A673 (cell line): ENCODE measurements at regions not wholly inside any gene's neighbourhood (a gene's known extent, or its start where the extent isn't known, plus 50 kb on each side); places are given as distances from the start of the nearest gene placed in this dataset.

Experiments
- BruUV-seq: library from RNA; stranded (reverse); fragments of 400-500 nt; replicated peaks from 2 replicates; lab custom pipeline; 2021; lab: Mats Ljungman, UMichigan
- CTCF ChIA-PET: fragments of 300-600 bp; sonication (Branson Sonifier 250); formaldehyde crosslinking; loops from one replicate; lab custom pipeline; 2022; ENCODE audit warnings: antibody characterized with exemption; lab: Charles Lee
- POLR2A ChIA-PET: fragments of 300-600 bp; sonication (Branson Sonifier 250); formaldehyde crosslinking; loops from one replicate; lab custom pipeline; 2022; ENCODE audit warnings: antibody characterized with exemption; ENCODE audit not compliant: low non-redundant PET; lab: Charles Lee
- DNase-seq: peaks from one replicate; pipeline ENCODE4 v3.0.0-alpha.2; 2015; ENCODE audit warnings: low spot score
- H3K27ac ChIP-seq: fragments of 200-600 bp; sonication (generic); 2 replicates; pipeline ENCODE4 v1.5.1; 2016; ENCODE audit warnings: mixed run types, low read depth, mild to moderate bottlenecking, mixed read lengths, antibody characterized with exemption, low read length; ENCODE audit not compliant: poor library complexity, severe bottlenecking
- H3K27me3 ChIP-seq: fragments of 200-600 bp; sonication (generic); replicated peaks from 2 replicates; pipeline ENCODE4 v1.6.1; 2017; ENCODE audit warnings: mixed run types, low read depth, mild to moderate bottlenecking, mixed read lengths, antibody characterized with exemption, low read length; ENCODE audit not compliant: insufficient read depth, poor library complexity
- H3K36me3 ChIP-seq: fragments of 200-600 bp; sonication (generic); 2 replicates; pipeline ENCODE4 v1.6.1; 2016; ENCODE audit warnings: mixed run types, mild to moderate bottlenecking, mixed read lengths, antibody characterized with exemption, low read length; ENCODE audit not compliant: insufficient read depth, poor library complexity, severe bottlenecking
- H3K4me1 ChIP-seq: fragments of 200-600 bp; sonication (generic); 2 replicates; pipeline ENCODE4 v1.6.1; 2017; ENCODE audit warnings: mixed run types, mild to moderate bottlenecking, mixed read lengths, antibody characterized with exemption, low read length; ENCODE audit not compliant: insufficient read depth, poor library complexity, severe bottlenecking
- H3K4me3 ChIP-seq: fragments of 200-600 bp; sonication (generic); 2 replicates; pipeline ENCODE4 v1.5.1; 2016; ENCODE audit warnings: low read depth, mixed run types, mild to moderate bottlenecking, mixed read lengths, low read length; ENCODE audit not compliant: poor library complexity, severe bottlenecking
- H3K9me3 ChIP-seq: fragments of 200-600 bp; sonication (generic); 2 replicates; pipeline ENCODE4 v1.6.1; 2016; ENCODE audit warnings: mixed run types, low read depth, mild to moderate bottlenecking, mixed read lengths, antibody characterized with exemption, low read length; ENCODE audit not compliant: poor library complexity, severe bottlenecking
- EZH2 ChIP-seq: fragments of 200-600 bp; sonication (generic); IDR thresholded peaks from 2 replicates; pipeline ENCODE4 v1.6.1; 2017; ENCODE audit warnings: borderline replicate concordance, low read depth, mild to moderate bottlenecking, mixed read lengths, antibody characterized with exemption, low read length; ENCODE audit not compliant: poor library complexity, severe bottlenecking
- intact Hi-C: fragments of 100-400 bp; cut with micrococcal nuclease; formaldehyde crosslinking; loops from one replicate; pipeline ENCODE4 v1.10.0; 2022; ENCODE audit not compliant: unreplicated experiment
- TF ChIP-seq, protein P1 (sequence below): fragments of 300-800, 200-600 bp; sonication (generic); conservative IDR thresholded peaks from 2 replicates; pipeline ENCODE4 v1.5.1; 2017; ENCODE audit warnings: low read depth, mild to moderate bottlenecking, antibody characterized with exemption, low read length, moderate library complexity, mixed read lengths

DNA sequence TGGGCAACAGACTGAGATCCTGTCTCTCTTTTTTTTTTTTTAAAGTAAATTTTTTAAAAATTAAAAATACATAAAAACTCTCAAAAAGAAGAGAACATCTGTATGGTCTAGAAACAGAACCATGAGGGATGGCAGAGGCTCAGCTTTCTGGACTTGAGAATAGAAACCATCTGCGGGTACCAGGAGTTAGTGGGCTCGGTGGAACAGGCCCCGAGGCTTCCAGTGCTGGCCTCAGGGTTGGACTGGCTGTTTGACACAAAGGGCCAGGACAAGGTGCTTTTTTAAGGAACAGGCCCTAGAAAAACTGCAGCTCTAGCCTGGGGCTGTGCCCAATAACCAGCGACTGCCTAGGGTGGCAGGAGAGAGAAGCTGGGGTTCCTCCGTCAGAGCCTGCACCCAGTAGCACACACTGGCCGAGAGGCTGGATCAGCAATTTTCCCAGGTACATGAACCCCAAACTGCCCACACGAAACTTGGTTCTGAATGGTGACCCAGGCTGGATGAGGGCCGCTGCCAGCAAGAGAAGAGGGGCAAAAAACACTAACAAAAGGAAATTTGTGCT, 131.0 kb upstream of the OLIG3 start:
- ChIA-PET CTCF (no interaction called here), POLR2A (interaction anchor here (0.6 kb wide), 1 partner anchor 927 kb away, joined by 4 read pairs; no protein-coding TSS in a partner anchor)
- Histone ChIP-seq H3K9me3 (no peaks in the 10 kb centered on the region), H3K4me3 (no peak overlapping the region), H3K27ac (no peak overlapping the region), H3K4me1 (no peaks in the 10 kb centered on the region), H3K36me3 (no peaks in the 10 kb centered on the region), H3K27me3 (peaks cover 9% of the 10 kb centered on the region)
- no TSS peak for BruUV-seq
- DNase-seq, result no peak
- no peak for TF ChIP-seq EZH2
- TF ChIP-seq, protein P1, sequence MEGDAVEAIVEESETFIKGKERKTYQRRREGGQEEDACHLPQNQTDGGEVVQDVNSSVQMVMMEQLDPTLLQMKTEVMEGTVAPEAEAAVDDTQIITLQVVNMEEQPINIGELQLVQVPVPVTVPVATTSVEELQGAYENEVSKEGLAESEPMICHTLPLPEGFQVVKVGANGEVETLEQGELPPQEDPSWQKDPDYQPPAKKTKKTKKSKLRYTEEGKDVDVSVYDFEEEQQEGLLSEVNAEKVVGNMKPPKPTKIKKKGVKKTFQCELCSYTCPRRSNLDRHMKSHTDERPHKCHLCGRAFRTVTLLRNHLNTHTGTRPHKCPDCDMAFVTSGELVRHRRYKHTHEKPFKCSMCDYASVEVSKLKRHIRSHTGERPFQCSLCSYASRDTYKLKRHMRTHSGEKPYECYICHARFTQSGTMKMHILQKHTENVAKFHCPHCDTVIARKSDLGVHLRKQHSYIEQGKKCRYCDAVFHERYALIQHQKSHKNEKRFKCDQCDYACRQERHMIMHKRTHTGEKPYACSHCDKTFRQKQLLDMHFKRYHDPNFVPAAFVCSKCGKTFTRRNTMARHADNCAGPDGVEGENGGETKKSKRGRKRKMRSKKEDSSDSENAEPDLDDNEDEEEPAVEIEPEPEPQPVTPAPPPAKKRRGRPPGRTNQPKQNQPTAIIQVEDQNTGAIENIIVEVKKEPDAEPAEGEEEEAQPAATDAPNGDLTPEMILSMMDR, result no peak
- intact Hi-C loops, result no loop called here

DNA sequence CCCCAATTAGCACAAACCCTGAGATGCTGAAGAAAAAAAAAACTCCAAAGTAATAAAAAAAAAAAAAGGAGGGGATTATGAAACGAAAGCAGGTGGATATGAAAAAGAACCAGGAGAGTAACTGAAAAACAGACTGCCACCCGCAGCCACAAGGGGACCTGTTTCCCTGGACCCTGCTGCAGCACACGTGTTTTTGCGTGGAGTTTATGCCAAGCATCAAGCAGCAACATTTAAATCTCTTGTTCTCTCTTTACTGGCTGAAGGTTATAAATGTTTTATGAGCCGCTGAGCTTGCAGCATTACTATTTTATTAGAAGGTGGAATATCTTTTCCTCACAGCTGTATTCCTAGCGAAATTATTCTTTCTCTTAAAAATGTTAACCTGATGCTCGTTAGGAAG, 131.6 kb upstream of the OLIG3 start:
- H3K4me1 ChIP-seq, result no peaks in the 10 kb centered on the region
- no peak overlapping the region for H3K27ac ChIP-seq
- no peak for TF ChIP-seq EZH2
- TF ChIP-seq, protein P1, result 0 out of 2 replicates have a peak, but pooled peaks have one; percentile 14
- POLR2A ChIA-PET, result no interaction called here
- DNase-seq, result no peak
- H3K9me3 ChIP-seq, result no peaks in the 10 kb centered on the region
- no peaks in the 10 kb centered on the region for H3K36me3 ChIP-seq
- intact Hi-C loops, result no loop called here
- H3K27me3 ChIP-seq, result peaks cover 3% of the 10 kb centered on the region
- no TSS peak for BruUV-seq
- H3K4me3 ChIP-seq, result no peak overlapping the region
- CTCF ChIA-PET, result no interaction called here

DNA sequence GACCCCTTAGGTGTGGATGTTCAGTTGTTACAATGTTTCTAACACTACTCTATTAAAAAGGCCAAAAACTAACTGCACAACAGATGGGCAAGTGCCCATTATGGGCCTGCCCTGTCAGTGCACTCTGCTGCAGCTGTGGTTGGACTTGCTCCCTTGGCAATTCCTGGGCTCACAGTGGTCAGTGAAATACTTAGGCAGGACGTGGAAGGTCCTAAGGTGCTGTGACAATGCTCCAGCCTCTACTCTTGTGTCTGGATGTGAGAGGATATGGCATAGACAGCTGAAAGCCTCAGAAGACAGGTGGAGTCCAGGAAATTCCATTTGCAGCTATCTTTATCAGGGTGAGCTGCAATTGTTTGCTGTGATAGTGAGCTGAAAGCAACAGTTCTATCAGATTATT, 136.5 kb upstream of the OLIG3 start:
- intact Hi-C loops, result no loop called here
- no TSS peak for BruUV-seq
- POLR2A ChIA-PET, result no interaction called here
- Histone ChIP-seq H3K36me3 (no peaks in the 10 kb centered on the region), H3K27ac (no peak overlapping the region), H3K4me3 (no peak overlapping the region), H3K4me1 (no peaks in the 10 kb centered on the region), H3K9me3 (no peaks in the 10 kb centered on the region), H3K27me3 (no peaks in the 10 kb centered on the region)
- TF ChIP-seq EZH2, result no peak
- TF ChIP-seq, protein P1, result no peak
- no peak for DNase-seq
- CTCF ChIA-PET, result no interaction called here
